Heart left ventricle (tissue), 13 donors: ENCODE measurements at regions not wholly inside any gene's neighbourhood (a gene's known extent, or its start where the extent isn't known, plus 50 kb on each side); places are given as distances from the start of the nearest gene placed in this dataset.

ENCODE experiments used
- POLR2A ChIP-seq, 2 donors: fragments of 450-650 bp; IDR thresholded peaks; one replicate each; pipeline ENCODE4 v1.6.1; 2017; ENCODE audit warnings: antibody characterized with exemption in 2 of 2, mild to moderate bottlenecking in 2 of 2, moderate library complexity in 2 of 2
- TF ChIP-seq, protein P1 (sequence below), 12 donors: fragments of 200-600 bp; sonication (generic) in 4 of 12; IDR thresholded peaks; one replicate each; pipeline versions ENCODE4 v1.5.0 to v1.8.0; 2018 to 2022; ENCODE audit warnings: antibody characterized with exemption in 12 of 12, mild to moderate bottlenecking in 5 of 12
- donor health status: ischemic (EF 13 %, LVEDD 7.1; RV severe dilation, severe dysfunction).
- donor health status: DM: no; HTN: yes; CAD: no.
- donor health status: DM: no; HTN: no; CAD: no.
- donor health status: ischemic (EF 25% LVEDD 6.9; RV normal size, moderate dysfunction).
- donor health status: ischemic (EF 25% LVEDD 5.7; RV mildly dilated, moderate dysfunction).
- donor health status: ischemic (EF 35%, LVEDD 5.7; RV mildly dilated, moderate dysfunction).
- donor health status: nonischemic (EF 11% LVEDD 7.7; RV severe dilation, severe dysfunction).
- donor health status: DM: yes; HTN: yes; CAD: no.
- donor health status: PGD.
- donor health status: ischemic (EF 29% LVEDD 5.4; RV normal size, mild dysfunction).
- donor health status: nonischemic (EF 23%, LVEDD 6.1; RV moderate dilation, normal function).

DNA sequence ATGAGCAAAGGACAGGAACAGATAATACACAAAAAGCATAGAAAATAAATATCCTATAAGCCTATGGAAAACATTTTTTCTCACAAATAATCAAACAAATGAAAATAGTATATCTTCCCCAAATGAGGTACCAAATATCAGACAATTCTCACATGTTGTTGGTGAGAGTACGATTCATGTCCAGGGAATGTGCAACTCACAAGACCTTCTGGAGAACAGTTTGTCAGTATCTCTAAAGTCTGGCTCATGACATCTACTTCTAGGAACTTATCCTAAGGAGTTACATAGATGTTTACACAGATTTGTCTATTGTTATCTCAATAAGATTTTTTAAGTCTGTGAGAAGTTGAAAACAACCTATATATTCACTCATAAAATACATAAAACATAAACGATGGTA lies 80.3 kb upstream of the ARHGEF7 start:
- TF ChIP-seq, protein P1, sequence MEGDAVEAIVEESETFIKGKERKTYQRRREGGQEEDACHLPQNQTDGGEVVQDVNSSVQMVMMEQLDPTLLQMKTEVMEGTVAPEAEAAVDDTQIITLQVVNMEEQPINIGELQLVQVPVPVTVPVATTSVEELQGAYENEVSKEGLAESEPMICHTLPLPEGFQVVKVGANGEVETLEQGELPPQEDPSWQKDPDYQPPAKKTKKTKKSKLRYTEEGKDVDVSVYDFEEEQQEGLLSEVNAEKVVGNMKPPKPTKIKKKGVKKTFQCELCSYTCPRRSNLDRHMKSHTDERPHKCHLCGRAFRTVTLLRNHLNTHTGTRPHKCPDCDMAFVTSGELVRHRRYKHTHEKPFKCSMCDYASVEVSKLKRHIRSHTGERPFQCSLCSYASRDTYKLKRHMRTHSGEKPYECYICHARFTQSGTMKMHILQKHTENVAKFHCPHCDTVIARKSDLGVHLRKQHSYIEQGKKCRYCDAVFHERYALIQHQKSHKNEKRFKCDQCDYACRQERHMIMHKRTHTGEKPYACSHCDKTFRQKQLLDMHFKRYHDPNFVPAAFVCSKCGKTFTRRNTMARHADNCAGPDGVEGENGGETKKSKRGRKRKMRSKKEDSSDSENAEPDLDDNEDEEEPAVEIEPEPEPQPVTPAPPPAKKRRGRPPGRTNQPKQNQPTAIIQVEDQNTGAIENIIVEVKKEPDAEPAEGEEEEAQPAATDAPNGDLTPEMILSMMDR (IDR thresholded peaks at IDR 0.05): no peak
- TF ChIP-seq POLR2A (IDR thresholded peaks at IDR 0.05): no peak
